OCI-LY7 (cell line): ENCODE measurements at regions not wholly inside any gene's neighbourhood (a gene's known extent, or its start where the extent isn't known, plus 50 kb on each side); places are given as distances from the start of the nearest gene placed in this dataset.

Source experiments
- BruUV-seq: library from RNA; stranded (reverse); fragments of 400-500 nt; replicated peaks from 2 replicates; lab custom pipeline; 2021; lab: Mats Ljungman, UMichigan
- CTCF ChIA-PET: fragments of 300-600 bp; sonication (Branson Sonifier 250); formaldehyde crosslinking; loops from one replicate; lab custom pipeline; 2022; ENCODE audit warnings: antibody characterized with exemption; ENCODE audit not compliant: unreplicated experiment; lab: Charles Lee
- POLR2A ChIA-PET: fragments of 300-600 bp; sonication (Branson Sonifier 250); formaldehyde crosslinking; loops from one replicate; lab custom pipeline; 2022; ENCODE audit warnings: antibody characterized with exemption; lab: Charles Lee
- DNase-seq: peaks from one replicate; pipeline ENCODE4 v3.0.0-alpha.2; 2015; ENCODE audit warnings: low spot score
- H2AFZ ChIP-seq: fragments of 200-600 bp; sonication (generic), shearing (Covaris generic); 2 replicates; pipeline ENCODE4 v1.6.1; 2014; ENCODE audit warnings: mild to moderate bottlenecking, antibody characterized with exemption, low read length, moderate library complexity
- H3K27ac ChIP-seq: fragments of 200-600 bp; sonication (generic); 2 replicates; pipeline ENCODE4 v1.5.1; 2014; ENCODE audit warnings: mixed run types, low read depth, mild to moderate bottlenecking, moderate library complexity, low read length, inconsistent platforms; ENCODE audit not compliant: poor library complexity, severe bottlenecking
- H3K36me3 ChIP-seq: fragments of 200-600 bp; sonication (generic); 2 replicates; pipeline ENCODE4 v1.6.1; 2014; ENCODE audit warnings: mild to moderate bottlenecking, antibody characterized with exemption, low read length, moderate library complexity, mixed read lengths; ENCODE audit not compliant: insufficient read depth
- H3K4me1 ChIP-seq: fragments of 200-600 bp; sonication (generic); 2 replicates; pipeline ENCODE4 v1.5.1; 2014; ENCODE audit warnings: mild to moderate bottlenecking, low read length; ENCODE audit not compliant: insufficient read depth, poor library complexity, severe bottlenecking
- H3K4me2 ChIP-seq: fragments of 200-600 bp; sonication (generic); 2 replicates; pipeline ENCODE4 v1.6.1; 2014; ENCODE audit warnings: mild to moderate bottlenecking, low read length
- H3K4me3 ChIP-seq: fragments of 200-600 bp; sonication (generic); 2 replicates; pipeline ENCODE4 v1.5.1; 2014; ENCODE audit warnings: mild to moderate bottlenecking, low read depth, low read length; ENCODE audit not compliant: poor library complexity, severe bottlenecking
- H3K79me2 ChIP-seq: fragments of 200-600 bp; sonication (generic); 2 replicates; pipeline ENCODE4 v1.6.1; 2016; ENCODE audit warnings: low read depth, mild to moderate bottlenecking, low read length, moderate library complexity, mixed read lengths; ENCODE audit not compliant: insufficient read depth
- H3K9me2 ChIP-seq: fragments of 200-600 bp; sonication (generic); 2 replicates; pipeline ENCODE4 v1.6.1; 2016; ENCODE audit warnings: mild to moderate bottlenecking, low read length, mixed read lengths; ENCODE audit not compliant: insufficient read depth
- H3K9me3 ChIP-seq: fragments of 200-600 bp; sonication (generic); 2 replicates; pipeline ENCODE4 v1.6.1; 2014; ENCODE audit warnings: mild to moderate bottlenecking, mixed run types, low read length, mixed read lengths
- H4K20me1 ChIP-seq: fragments of 200-600 bp; sonication (generic); 2 replicates; pipeline ENCODE4 v1.6.1; 2014; ENCODE audit warnings: mild to moderate bottlenecking, antibody characterized with exemption, low read length, moderate library complexity, mixed read lengths; ENCODE audit not compliant: insufficient read depth
- EZH2phosphoT487 ChIP-seq: fragments of 200-600 bp; sonication (generic); IDR thresholded peaks from 2 replicates; pipeline ENCODE4 v1.6.1; 2018; ENCODE audit warnings: low read depth, borderline replicate concordance, mild to moderate bottlenecking, mixed run types, antibody characterized with exemption, low read length, moderate library complexity, mixed read lengths
- intact Hi-C: fragments of 100-400 bp; cut with micrococcal nuclease; formaldehyde crosslinking; loops from one replicate; pipeline ENCODE4 v1.10.0; 2022; ENCODE audit not compliant: unreplicated experiment
- TF ChIP-seq, protein P1 (sequence below): fragments of 200-600 bp; sonication (generic); conservative IDR thresholded peaks from 2 replicates; pipeline ENCODE4 v1.5.1; 2014; ENCODE audit warnings: mild to moderate bottlenecking, antibody characterized with exemption, low read length, moderate library complexity, mixed read lengths

- Histone ChIP-seq H2AFZ (no peak overlapping the region), H4K20me1 (no peaks in the 10 kb centered on the region), H3K4me1 (no peaks in the 10 kb centered on the region), H3K4me2 (no peak overlapping the region), H3K4me3 (no peak overlapping the region), H3K9me2 (no peaks in the 10 kb centered on the region), H3K9me3 (no peaks in the 10 kb centered on the region), H3K36me3 (no peaks in the 10 kb centered on the region), H3K27ac (no peak overlapping the region), H3K79me2 (no peaks in the 10 kb centered on the region)
- no TSS peak for BruUV-seq
- no peak for TF ChIP-seq EZH2phosphoT487
- TF ChIP-seq, protein P1, sequence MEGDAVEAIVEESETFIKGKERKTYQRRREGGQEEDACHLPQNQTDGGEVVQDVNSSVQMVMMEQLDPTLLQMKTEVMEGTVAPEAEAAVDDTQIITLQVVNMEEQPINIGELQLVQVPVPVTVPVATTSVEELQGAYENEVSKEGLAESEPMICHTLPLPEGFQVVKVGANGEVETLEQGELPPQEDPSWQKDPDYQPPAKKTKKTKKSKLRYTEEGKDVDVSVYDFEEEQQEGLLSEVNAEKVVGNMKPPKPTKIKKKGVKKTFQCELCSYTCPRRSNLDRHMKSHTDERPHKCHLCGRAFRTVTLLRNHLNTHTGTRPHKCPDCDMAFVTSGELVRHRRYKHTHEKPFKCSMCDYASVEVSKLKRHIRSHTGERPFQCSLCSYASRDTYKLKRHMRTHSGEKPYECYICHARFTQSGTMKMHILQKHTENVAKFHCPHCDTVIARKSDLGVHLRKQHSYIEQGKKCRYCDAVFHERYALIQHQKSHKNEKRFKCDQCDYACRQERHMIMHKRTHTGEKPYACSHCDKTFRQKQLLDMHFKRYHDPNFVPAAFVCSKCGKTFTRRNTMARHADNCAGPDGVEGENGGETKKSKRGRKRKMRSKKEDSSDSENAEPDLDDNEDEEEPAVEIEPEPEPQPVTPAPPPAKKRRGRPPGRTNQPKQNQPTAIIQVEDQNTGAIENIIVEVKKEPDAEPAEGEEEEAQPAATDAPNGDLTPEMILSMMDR: no peak
- no peak for DNase-seq
- POLR2A ChIA-PET: no interaction called here
- intact Hi-C loops: no loop called here
- CTCF ChIA-PET: no interaction called here
Measured at GRCh38 chr1:199333180-199333579, 694.3 kb upstream of the NR5A2 start.

GRCh38 chr1:199335496-199335895 is 692.0 kb upstream of the NR5A2 start:
- Histone ChIP-seq H3K27ac (no peak overlapping the region), H2AFZ (no peak overlapping the region), H3K4me1 (no peaks in the 10 kb centered on the region), H4K20me1 (no peaks in the 10 kb centered on the region), H3K79me2 (no peaks in the 10 kb centered on the region), H3K9me3 (no peaks in the 10 kb centered on the region), H3K36me3 (no peaks in the 10 kb centered on the region), H3K4me3 (no peak overlapping the region), H3K9me2 (no peaks in the 10 kb centered on the region), H3K4me2 (no peak overlapping the region)
- ChIA-PET POLR2A (no interaction called here), CTCF (no interaction called here)
- no peak for DNase-seq
- TF ChIP-seq, protein P1: no peak
- no peak for TF ChIP-seq EZH2phosphoT487
- BruUV-seq: no TSS peak
- intact Hi-C loops: no loop called here

- Histone ChIP-seq H3K9me3 (no peaks in the 10 kb centered on the region), H3K79me2 (no peaks in the 10 kb centered on the region), H4K20me1 (no peaks in the 10 kb centered on the region), H3K4me2 (no peak overlapping the region), H3K4me1 (no peaks in the 10 kb centered on the region), H3K36me3 (no peaks in the 10 kb centered on the region), H3K4me3 (no peak overlapping the region), H2AFZ (no peak overlapping the region), H3K27ac (no peak overlapping the region), H3K9me2 (no peaks in the 10 kb centered on the region)
- TF ChIP-seq, protein P1: 0 out of 2 replicates have a peak, but pooled peaks have one; percentile 9
- TF ChIP-seq EZH2phosphoT487: no peak
- ChIA-PET POLR2A (no interaction called here), CTCF (no interaction called here)
- no peak for DNase-seq
- no TSS peak for BruUV-seq
- intact Hi-C loops: no loop called here
Measured at GRCh38 chr1:199336745-199337640, 690.5 kb upstream of the NR5A2 start.
